RKO (cell line): ENCODE measurements at regions not wholly inside any gene's neighbourhood (a gene's known extent, or its start where the extent isn't known, plus 50 kb on each side); places are given as distances from the start of the nearest gene placed in this dataset.

Experiments
- DNase-seq: peaks from one replicate; pipeline ENCODE4 v3.0.0-alpha.2; 2016; ENCODE audit warnings: low spot score

GRCh38 chr3:34294240-34294639 is 495.8 kb downstream of the PDCD6IP start:
- DNase-seq: no peak

GRCh38 chr3:34296796-34297195 is 498.4 kb downstream of the PDCD6IP start:
- DNase-seq: no peak

DNA sequence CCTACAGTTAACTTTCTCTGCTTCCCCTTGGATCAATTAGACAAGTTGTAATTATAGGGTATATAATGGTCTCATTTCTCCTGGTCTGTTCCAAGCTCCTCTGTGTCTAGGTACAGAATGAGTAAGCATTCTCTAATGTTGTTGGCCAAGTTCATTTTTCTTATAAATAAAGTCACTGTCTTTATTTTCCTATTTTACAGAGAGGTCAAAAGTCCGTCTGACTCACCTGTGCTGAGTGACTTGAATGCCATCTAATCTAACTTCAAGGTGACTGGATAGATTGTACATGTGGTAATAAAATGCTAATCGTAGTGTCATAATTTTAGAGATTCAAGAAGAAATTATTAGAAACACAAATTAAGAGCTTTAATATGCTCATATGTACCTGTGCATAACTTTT is 500.2 kb downstream of the PDCD6IP start:
- no peak for DNase-seq

- DNase-seq: no peak
Observed at GRCh38 chr3:34300621-34301020, 502.2 kb downstream of the PDCD6IP start.

- DNase-seq: no peak
Observed at GRCh38 chr3:34301313-34301712, 502.9 kb downstream of the PDCD6IP start.

DNA sequence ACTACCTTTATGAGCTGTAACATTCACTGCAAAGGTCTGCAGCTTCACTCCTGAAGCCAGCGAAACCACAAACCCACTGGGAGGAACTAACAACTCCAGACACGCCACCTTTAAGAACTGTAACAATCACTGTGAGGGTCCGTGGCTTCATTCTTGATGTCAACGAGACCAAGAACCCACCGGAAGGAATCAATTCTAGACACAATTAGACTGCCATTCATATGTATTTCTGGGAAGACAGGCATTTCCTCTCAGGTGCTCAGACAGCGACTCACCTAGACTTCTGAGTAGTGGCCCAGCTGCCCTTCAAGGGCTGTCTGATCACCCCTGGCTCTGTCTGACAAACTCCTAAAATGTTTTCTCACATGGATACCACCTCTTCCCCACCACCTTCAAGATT is 506.8 kb downstream of the PDCD6IP start:
- DNase-seq: no peak

GRCh38 chr3:34312684-34313083 is 514.3 kb downstream of the PDCD6IP start:
- no peak for DNase-seq

- DNase-seq: no peak
Observed at GRCh38 chr3:34319881-34320280, 521.5 kb downstream of the PDCD6IP start.

- DNase-seq: no peak
Observed at GRCh38 chr3:34323517-34323916, 525.1 kb downstream of the PDCD6IP start.

GRCh38 chr3:34346656-34347055 is 548.2 kb downstream of the PDCD6IP start:
- DNase-seq: no peak

DNA sequence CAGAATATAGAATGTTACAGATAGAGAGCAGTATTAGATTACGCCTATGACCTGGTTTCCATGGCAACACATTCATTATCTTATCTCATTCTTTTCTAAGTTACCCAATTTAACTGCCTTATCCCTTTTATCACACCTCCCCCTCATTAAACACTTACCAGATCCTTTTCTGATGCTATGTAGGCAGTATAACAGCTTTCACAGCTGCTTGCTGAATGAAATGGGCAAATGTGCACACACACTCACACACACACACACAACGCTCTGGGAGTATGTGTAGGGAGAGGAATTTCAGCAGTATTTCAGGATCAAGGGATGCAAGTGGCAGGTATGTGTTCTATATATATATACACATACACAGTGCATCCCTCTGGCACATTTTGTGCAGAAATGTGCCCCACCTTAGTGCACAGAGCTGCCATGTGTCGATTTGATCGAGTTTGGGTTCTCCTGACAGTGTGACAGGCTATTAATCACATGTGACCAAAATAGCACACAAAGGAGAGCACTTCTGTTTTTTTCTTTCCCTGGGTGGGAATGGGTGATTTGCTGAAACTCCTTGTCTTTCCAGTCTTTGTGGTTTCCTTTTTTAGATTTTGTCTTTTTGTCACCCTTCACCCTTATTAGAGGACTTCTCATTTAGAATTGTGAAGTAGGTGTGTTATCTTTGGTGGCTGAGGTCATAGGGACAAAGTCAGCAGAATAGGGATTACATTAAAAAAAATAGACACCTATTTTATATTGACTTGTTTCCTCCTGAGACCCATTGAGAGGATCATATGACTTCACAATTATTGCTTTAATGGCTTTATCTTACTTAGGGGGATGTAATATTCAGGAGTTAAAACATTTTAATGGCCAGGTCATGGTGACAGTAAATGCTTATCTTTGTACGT is 553.7 kb downstream of the PDCD6IP start:
- no peak for DNase-seq

DNA sequence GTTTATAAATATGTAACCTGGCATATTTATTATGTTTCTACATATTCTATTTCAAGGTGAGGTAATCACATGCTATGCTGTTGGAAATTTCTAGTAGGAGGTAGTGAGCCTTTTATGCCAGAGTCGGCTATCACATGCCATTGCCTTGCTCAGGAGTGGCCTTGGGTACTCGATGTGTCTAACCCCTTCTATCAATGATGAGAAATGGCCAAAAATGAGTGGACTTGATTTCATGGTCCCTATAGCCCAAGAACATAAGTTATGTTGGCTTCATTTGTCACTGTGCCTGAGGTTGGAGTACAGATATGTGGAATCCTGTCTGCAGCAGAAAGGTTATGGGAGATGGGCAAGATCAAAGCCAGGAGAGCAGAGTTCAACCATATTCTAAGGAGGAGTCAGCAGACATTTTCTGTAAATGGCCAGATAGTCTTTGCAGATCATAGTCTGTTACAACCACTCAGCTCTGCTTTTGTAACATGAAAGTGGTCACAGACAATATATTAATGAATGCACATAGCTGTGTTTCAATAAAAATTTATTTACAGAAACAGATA is 554.4 kb downstream of the PDCD6IP start:
- no peak for DNase-seq

- DNase-seq: no peak
Observed at GRCh38 chr3:34357461-34357860, 559.0 kb downstream of the PDCD6IP start.

GRCh38 chr3:34359064-34359463 is 560.6 kb downstream of the PDCD6IP start:
- no peak for DNase-seq

GRCh38 chr3:34360713-34361112 is 562.3 kb downstream of the PDCD6IP start:
- no peak for DNase-seq

DNA sequence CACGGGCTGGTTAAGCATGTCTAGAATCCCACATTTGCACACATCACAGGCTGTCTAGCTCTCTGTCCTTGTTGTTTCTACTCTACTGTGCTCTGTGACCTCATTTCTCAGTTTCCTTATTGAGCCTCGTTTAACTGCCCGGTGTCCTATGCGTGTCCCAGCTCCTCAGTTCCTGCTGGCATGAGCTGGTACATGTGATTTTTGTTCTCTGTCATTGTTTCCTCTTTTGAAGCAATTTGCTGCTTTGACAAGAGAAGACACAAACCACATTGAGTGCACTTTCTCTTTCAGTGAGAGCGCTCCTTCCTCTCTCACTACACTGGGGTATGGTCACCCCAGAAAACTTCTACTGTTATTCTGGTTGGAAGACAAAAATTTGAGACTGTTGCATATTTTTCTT is 563.5 kb downstream of the PDCD6IP start:
- no peak for DNase-seq

GRCh38 chr3:34362910-34363309 is 564.5 kb downstream of the PDCD6IP start:
- no peak for DNase-seq

DNA sequence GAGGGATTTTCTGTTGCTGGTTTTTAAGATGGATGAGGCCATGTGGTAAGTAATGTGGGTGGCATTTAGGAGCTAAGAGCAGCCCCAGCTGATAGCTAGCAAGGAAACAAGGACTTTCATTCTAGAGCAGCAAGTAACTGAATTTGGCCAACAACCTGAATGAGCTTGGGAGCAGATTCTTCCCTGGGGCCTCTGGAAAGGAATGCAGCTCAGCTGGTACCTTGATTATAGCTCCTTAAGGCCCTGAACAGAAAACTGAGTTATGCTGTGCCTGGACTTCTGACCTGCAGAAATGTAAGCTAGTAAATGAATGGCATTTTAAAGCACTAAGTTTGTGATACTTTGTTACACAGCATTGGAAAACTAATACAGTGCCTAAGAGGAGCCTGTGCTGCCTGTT is 565.5 kb downstream of the PDCD6IP start:
- no peak for DNase-seq

DNA sequence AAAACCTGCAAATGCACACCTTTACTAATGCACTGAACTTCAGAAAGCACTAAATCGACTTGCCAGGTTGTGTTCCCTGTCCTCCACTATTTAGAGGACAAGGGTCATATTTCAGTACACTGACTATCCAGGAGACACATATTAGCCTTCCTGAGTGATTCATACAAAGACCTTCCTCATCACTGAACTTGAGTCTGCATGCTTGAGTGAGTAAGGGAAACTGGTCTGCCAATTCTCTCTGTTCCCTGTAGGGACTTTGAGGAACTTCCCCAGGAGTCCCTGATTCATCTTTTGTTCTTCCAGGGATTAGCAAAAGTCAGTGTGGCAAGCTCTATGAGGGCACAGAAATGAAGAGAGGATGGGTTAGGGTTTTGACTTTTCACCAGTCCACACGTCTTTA is 565.9 kb downstream of the PDCD6IP start:
- DNase-seq: peak; percentile 27

GRCh38 chr3:34365231-34365630 is 566.8 kb downstream of the PDCD6IP start:
- no peak for DNase-seq

DNA sequence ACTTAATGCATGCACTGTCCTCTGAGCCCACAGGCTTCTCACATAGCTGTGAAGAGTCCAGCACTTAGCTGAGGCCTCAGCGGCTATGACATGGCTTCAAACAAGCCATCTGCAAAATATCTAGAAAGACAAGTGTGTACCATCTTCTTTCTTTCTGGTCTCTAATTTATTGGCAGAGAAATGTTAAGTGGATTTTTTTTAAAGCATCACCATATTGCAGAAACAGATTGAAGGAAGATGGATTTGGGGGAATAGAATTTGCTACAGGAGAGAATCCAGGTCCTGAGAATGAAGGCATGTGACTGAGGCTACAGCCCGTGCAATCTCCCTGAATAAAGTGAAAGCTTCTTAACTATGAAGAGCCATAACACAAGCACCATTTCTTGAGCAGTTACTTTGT is 567.3 kb downstream of the PDCD6IP start:
- no peak for DNase-seq

- no peak for DNase-seq
Observed at GRCh38 chr3:34367521-34367920, 569.1 kb downstream of the PDCD6IP start.

GRCh38 chr3:34374521-34374920 is 576.1 kb downstream of the PDCD6IP start:
- DNase-seq: no peak

DNA sequence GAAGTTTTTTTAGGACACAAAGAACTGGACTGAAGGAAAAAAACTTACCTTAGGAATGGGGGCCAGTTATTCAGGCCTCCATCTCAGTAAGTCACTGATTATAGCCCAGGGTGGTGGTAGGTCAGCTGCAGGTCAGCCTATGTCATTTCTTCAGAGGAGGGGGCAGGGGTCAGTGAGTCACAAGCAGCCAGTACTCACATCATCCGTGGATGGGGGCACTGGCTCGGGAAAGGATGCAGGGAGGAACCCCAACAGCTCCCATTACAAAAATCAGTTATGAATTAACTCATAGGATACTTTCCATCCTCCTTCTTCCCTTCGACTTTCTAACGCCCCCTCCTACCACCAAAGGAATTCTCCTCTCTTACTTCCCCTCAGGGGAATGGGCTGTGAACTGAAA is 578.3 kb downstream of the PDCD6IP start:
- DNase-seq: no peak
